ENCODE measurements at regions not wholly inside any gene's neighbourhood (a gene's known extent, or its start where the extent isn't known, plus 50 kb on each side); places are given as distances from the start of the nearest gene placed in this dataset.

DNA sequence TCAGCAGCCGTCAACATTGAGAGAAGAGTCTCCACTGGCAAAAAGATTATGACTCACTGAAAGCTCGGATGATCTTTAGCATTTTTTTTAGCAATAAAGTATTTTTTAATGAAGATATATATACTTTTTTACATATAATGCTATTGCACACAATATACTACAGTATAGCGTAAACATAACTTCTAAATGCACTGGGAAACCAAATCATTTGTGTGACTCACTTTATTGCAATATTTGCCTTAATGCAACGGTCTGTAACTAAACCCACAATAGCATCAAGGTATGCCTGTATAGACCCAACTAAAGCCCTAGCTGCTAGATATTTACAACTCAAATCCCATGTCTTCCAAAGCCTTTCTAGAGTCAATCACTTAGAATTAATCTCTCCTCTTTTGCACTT, 52.3 kb upstream of the EDNRA start:
- no peak for TF ChIP-seq EZH2 (IDR thresholded peaks at IDR 0.05)
- TF ChIP-seq POLR2AphosphoS5 (IDR thresholded peaks at IDR 0.05; ENCODE audit: borderline replicate concordance, low read depth, low read length) = no peak
